HG02642 (cell line): ENCODE measurements at regions not wholly inside any gene's neighbourhood (a gene's known extent, or its start where the extent isn't known, plus 50 kb on each side); places are given as distances from the start of the nearest gene placed in this dataset.

Source experiments
- ATAC-seq: cut with Tn5 transposase; IDR thresholded peaks from one replicate; pipeline ENCODE4 v1.9.1; 2021; ENCODE audit warnings: mild to moderate bottlenecking; ENCODE audit not compliant: unreplicated experiment, poor library complexity

GRCh38 chr14:61623927-61624326, 71.4 kb upstream of the HIF1A start:
- no peak for ATAC-seq

DNA sequence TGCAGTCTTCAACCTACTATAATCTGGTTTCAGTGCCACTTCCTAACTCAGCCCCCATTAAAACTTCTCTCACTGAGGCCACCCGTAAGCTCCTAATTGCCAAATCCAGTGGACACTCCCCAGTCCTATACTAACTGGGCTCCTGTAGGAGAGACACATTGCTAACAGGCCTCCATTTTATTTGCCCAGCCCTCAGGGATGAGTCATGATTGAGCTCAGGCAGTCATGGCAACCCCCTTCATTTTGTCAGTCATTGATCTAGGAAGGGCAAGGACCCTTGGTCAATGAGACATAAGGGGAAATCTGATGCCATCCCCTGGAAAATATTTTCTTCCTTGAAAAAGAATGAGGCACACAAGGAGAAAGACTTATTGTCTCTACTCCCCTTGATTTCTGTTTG, 70.1 kb upstream of the HIF1A start:
- no peak for ATAC-seq

DNA sequence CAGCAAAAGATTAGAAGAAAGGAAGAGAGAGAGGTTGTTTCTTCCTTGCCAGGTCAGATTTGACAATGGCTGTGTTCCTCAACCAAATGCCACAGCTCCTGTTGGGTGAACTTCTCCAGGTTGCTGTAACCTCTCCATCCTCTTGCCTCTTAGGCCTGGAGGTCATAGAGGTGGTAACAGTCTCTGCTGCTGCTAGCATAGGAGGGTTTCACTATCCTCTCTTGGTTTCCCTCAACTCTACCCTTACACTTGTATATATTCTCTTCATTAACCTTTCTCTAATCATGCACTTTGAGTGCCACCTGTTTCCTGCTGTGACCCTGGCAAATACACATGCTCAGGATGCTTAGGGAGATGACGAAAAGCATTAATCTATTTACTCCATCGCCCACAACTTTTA, 67.7 kb upstream of the HIF1A start:
- ATAC-seq, result no peak

- no peak for ATAC-seq
Observed at GRCh38 chr14:61628016-61628725, 67.1 kb upstream of the HIF1A start.

DNA sequence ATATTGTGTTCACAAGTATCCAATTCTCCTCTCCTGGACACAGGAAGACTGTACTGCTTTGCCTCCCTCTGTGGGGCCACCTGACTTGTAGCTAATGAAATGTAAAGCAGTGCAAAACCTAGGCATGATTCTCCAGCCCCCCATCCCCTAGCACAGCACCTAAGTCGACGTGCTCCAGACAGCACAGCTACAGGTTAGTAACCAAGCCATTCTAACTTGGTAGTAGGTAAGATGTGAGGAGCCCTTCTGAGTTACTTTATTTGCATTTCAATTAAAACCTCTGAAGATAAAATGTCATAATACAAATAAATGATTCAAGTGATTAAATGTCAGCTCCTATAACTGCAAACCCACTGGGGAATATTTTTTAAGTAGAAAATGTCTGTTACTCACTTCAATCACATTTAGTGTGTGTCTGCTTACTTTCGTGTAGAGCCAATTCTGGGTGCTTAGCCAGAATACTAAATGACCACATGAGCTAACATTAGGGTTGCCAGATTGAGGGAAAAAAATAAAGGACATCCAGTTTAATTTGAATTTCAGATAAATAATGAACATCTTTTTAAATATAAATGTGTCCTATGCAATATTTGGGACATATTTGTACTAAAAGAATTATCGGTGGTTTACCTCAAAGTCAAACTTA, 64.8 kb upstream of the HIF1A start:
- ATAC-seq, result no peak

DNA sequence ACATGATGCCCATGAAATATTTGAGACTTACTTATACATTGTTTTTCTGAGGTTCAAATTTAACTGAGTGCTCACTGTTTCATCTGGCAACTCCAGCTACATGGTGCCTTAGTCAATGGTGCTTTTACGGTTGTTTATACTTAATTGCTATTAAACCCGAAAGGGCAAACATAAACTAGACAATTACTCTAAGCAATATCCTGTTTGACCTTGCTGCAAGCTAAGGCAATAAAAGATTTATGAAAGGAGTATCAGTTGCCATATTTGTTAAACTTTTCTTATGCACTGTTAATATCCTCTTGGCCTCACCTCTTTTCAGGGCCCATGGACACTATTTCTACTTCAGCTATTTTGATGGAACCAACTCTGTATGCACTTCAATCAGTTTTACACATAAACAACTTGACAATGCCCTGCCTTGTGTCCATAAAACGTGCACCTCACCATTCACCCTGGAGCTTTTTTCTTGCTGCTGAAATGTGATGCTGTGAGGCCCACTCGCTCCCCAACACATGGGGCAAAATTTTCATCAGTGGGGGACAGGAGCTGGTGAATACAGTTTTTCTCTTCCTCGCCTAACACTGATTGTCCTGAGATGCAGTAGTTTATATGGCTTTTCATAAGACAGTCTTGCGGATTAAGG, 64.1 kb upstream of the HIF1A start:
- ATAC-seq, result no peak

GRCh38 chr14:61632401-61632800, 62.9 kb upstream of the HIF1A start:
- ATAC-seq, result no peak

DNA sequence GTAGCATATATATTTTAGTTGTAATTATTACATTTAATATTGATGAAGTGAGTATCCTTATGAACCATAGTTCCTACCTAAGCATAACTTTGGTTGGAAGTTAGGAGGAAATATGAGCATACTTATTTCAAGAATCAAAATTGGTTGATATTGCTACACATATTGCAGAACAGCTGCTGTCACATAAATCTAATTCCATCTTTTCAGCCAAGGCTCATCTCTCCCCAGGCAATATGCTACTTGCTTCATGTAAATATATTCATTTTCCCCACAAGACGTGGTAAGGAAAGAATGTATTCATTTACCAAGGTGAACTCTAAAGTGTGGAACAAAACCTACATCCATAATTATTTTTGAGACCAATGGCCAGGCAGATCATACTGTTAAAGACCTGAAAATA, 62.5 kb upstream of the HIF1A start:
- ATAC-seq, result no peak

DNA sequence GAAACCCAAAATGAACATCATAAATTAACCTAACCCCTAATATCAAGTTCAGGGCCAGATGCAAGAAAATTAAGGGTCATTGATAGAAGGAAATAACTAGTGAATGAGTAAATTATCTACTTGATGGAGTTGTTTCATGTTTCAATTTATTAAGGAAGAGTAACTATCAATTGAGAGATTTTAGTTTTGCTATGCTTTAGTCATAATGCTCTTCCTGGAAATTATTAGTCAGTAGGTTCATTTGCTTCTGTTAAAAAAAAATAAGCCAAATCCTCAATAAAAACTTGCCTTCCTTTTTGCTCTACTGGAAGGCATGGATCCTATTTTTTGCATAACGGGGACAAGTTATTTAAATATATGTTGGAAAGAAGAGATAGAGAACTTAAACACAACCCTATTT, 59.0 kb upstream of the HIF1A start:
- no peak for ATAC-seq

GRCh38 chr14:61636779-61637178, 58.5 kb upstream of the HIF1A start:
- no peak for ATAC-seq

DNA sequence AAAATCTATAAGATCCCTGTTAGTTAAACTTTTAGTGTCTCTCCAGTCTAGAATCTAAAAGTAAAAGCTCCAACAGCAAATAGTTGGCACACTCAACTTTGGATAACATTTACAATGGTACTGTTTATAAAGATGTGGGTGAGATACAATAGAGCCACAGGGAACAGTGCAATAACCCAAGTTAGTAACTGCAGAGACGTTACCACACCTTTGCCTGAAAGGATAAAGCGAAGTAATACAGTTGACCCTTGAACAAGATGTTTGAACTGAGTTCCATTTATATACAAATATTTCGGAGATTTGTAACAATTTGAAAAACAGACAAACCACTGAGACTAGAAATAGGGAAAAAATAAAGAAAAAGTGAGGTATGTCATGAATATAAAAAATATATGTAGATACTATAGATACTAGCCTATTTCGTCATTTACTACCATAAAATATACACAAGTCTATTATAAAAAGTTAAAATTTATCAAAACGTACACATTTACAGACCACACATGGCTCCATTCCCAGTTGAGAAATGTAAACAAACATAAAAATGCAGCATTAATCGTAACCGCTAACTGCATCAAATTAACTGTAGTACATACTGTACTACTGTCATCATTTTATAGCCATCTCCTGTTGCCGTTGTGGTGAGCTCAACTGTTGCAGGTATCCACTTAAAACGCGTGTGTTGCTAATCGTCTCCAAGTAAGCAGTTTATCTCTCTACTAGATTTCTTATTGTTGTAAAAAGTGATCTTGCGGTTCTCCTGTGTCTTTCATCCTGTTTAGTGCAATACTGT, 56.5 kb upstream of the HIF1A start:
- no peak for ATAC-seq

DNA sequence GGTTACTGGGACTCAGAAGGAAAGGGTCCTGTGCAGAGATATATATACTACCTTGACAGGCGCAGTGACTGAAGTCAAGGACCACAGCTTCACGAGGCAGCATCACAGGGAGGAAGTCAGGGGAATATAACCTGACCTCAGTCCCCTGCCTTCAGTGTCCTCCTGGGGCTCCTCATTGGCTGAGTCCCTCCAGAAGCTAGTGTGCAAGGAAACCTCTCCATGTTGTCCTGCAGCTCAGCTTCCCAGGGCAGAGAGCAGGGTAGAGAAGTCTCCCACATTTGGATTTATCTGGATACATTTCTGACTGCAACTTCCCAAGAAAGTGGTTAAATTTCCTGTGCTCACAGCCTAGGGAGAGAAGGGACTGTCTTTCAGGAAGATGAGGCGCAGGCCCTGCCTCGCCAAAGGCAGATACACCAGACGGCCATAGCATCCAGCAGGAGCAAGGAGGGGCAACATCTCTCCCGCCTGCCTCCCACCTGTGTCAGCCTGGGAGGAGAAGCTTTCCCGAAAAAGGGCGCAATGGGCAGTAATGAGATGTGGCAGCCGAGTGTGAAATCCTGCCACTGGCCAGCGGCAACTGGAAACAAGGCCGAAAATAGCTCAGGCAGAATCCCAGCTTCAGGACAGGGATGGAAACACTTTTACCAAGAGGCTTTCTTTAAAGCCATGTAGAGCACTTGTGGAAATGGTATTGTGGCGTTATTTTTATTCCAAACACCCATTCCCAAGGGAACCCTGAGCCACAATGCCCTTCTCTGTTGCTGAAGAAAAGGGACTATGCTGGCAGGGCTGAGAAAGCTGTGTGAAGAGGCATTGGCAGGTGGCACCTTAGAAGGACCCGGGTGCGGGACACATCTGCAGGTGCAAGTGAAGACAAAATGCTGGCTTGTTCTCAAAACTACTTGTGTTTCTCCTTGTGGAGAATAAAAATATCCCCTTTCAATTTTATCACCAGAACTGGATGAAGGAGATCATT, 54.9 kb upstream of the HIF1A start:
- ATAC-seq, result no peak

DNA sequence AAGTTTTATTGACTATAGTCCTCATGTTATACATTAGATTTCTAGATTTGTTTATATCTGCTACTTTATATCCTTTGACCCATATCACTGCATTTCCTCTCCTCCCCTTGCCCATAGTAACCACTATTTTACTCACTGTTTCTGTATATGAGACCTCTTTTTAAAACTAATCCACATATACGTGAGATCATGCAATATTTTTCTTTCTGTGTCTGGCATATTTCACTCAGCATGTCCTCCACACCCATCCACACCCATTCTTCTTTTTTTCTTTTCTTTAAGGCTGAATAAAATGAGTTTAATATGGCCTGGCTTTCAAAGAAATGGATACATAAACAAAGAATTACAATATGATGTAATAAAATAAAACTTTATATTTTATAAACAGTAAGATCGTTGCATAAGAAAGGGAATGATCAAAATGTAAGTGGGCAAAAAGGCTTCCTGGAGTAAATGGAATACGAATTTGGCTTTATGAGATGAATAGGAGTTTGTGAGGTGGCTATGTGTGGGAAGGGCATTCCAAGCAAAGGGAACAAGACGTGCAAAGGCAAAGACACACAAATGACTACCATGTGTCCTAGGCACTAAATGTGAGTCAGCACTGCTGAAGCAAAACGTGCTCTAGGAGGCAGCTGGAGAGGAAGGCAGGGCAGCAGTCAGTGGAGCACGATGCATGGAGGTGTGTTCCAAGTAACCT, 53.2 kb upstream of the HIF1A start:
- ATAC-seq, result no peak

GRCh38 chr14:61642614-61642982, 52.7 kb upstream of the HIF1A start:
- ATAC-seq, result no peak

- ATAC-seq, result no peak
Observed at GRCh38 chr14:61643555-61643954, 51.8 kb upstream of the HIF1A start.

- peak; percentile 9 for ATAC-seq
Observed at GRCh38 chr14:61644175-61644574, 51.1 kb upstream of the HIF1A start.

GRCh38 chr14:61644834-61645233, 50.5 kb upstream of the HIF1A start:
- ATAC-seq, result peak; percentile 81

- no peak for ATAC-seq
Observed at GRCh38 chr14:61645247-61645646, 50.1 kb upstream of the HIF1A start.
